Smooth muscle cell (in vitro differentiated cells): ENCODE measurements at regions not wholly inside any gene's neighbourhood (a gene's known extent, or its start where the extent isn't known, plus 50 kb on each side); places are given as distances from the start of the nearest gene placed in this dataset.

ENCODE experiments used
- DNase-seq: peaks from one replicate; lab custom pipeline; 2025; ENCODE audit not compliant: unreplicated experiment; lab: John Stamatoyannopoulos, UW
- H2AFZ ChIP-seq: fragments of 200-600 bp; sonication (generic); 2 replicates; pipeline ENCODE4 v1.6.0; 2016; ENCODE audit warnings: antibody characterized with exemption, low read depth, mild to moderate bottlenecking
- H3F3A ChIP-seq: fragments of 200-600 bp; sonication (generic); 2 replicates; pipeline ENCODE4 v1.6.0; 2017; ENCODE audit warnings: antibody characterized with exemption, low read depth
- H3K27ac ChIP-seq: fragments of 200-600 bp; sonication (generic); 2 replicates; pipeline ENCODE4 v1.5.1; 2016; ENCODE audit warnings: low read depth, mild to moderate bottlenecking
- H3K27me3 ChIP-seq: fragments of 200-600 bp; sonication (generic); 2 replicates; pipeline ENCODE4 v1.6.1; 2016; ENCODE audit warnings: low read depth, mild to moderate bottlenecking
- H3K36me3 ChIP-seq: fragments of 200-600 bp; sonication (generic); 2 replicates; pipeline ENCODE4 v1.5.1; 2016; ENCODE audit warnings: low read depth
- H3K4me1 ChIP-seq: fragments of 200-600 bp; sonication (generic); 2 replicates; pipeline ENCODE4 v1.5.1; 2016; ENCODE audit warnings: low read depth
- H3K4me2 ChIP-seq: fragments of 200-600 bp; sonication (generic); 2 replicates; pipeline ENCODE4 v1.6.0; 2016; ENCODE audit warnings: mild to moderate bottlenecking
- H3K4me3 ChIP-seq: fragments of 200-600 bp; sonication (generic); 2 replicates; pipeline ENCODE4 v1.5.1; 2016; ENCODE audit warnings: mild to moderate bottlenecking
- H3K79me2 ChIP-seq: fragments of 200-600 bp; sonication (generic); 2 replicates; pipeline ENCODE4 v1.6.0; 2016; ENCODE audit warnings: low read depth, mild to moderate bottlenecking
- H3K9ac ChIP-seq: fragments of 200-600 bp; sonication (generic); 2 replicates; pipeline ENCODE4 v1.6.0; 2016; ENCODE audit warnings: low read depth
- H3K9me3 ChIP-seq: fragments of 200-600 bp; sonication (generic); replicated peaks from 2 replicates; pipeline ENCODE4 v1.5.1; 2016; ENCODE audit warnings: low read depth
- H4K20me1 ChIP-seq: fragments of 200-600 bp; sonication (generic); 2 replicates; pipeline ENCODE4 v1.6.0; 2016; ENCODE audit warnings: low read depth
- CTCF ChIP-seq: fragments of 200-600 bp; sonication (generic); IDR thresholded peaks from 2 replicates; pipeline ENCODE4 v1.5.1; 2017; ENCODE audit warnings: borderline replicate concordance, mild to moderate bottlenecking, antibody characterized with exemption; ENCODE audit not compliant: insufficient read depth, poor library complexity, severe bottlenecking
- WGBS: methylation state at CpG from one replicate; pipeline ENCODE4 v1.1.7; 2016; ENCODE audit warnings: low lambda C conversion rate; 5-methylcytosine and 5-hydroxymethylcytosine counted together

GRCh38 chr2:225254363-225254762, 145.1 kb upstream of the NYAP2 start:
- Histone ChIP-seq H3K27ac (no peak overlapping the region), H3F3A (no peaks in the 10 kb centered on the region), H3K4me2 (no peak overlapping the region), H3K9me3 (no peaks in the 10 kb centered on the region), H3K27me3 (no peaks in the 10 kb centered on the region), H3K4me3 (no peak overlapping the region), H4K20me1 (no peaks in the 10 kb centered on the region), H3K36me3 (no peaks in the 10 kb centered on the region), H3K9ac (no peak overlapping the region), H3K79me2 (no peaks in the 10 kb centered on the region), H2AFZ (no peak overlapping the region), H3K4me1 (no peaks in the 10 kb centered on the region)
- WGBS: 83% methylated on average over 3 of the region's 3 CpGs
- no peak for TF ChIP-seq CTCF
- no peak for DNase-seq

GRCh38 chr2:225244933-225245332, 154.6 kb upstream of the NYAP2 start:
- no peaks in the 10 kb centered on the region for H3F3A ChIP-seq
- no peaks in the 10 kb centered on the region for H3K9me3 ChIP-seq
- no peaks in the 10 kb centered on the region for H3K27me3 ChIP-seq
- 63% methylated on average over 4 of the region's 4 CpGs for WGBS
- DNase-seq: no peak
- no peak for TF ChIP-seq CTCF
- no peaks in the 10 kb centered on the region for H3K36me3 ChIP-seq
- H3K27ac ChIP-seq: no peak overlapping the region
- no peak overlapping the region for H3K4me2 ChIP-seq
- no peak overlapping the region for H2AFZ ChIP-seq
- H3K9ac ChIP-seq: no peak overlapping the region
- no peaks in the 10 kb centered on the region for H4K20me1 ChIP-seq
- no peaks in the 10 kb centered on the region for H3K79me2 ChIP-seq
- H3K4me1 ChIP-seq: no peaks in the 10 kb centered on the region
- H3K4me3 ChIP-seq: no peak overlapping the region

- H3K27me3 ChIP-seq: no peaks in the 10 kb centered on the region
- 79% methylated on average over 4 of the region's 4 CpGs for WGBS
- H3K4me2 ChIP-seq: no peak overlapping the region
- H3K79me2 ChIP-seq: no peaks in the 10 kb centered on the region
- no peak overlapping the region for H3K4me3 ChIP-seq
- no peak overlapping the region for H3K9ac ChIP-seq
- no peaks in the 10 kb centered on the region for H3F3A ChIP-seq
- H2AFZ ChIP-seq: no peak overlapping the region
- no peaks in the 10 kb centered on the region for H4K20me1 ChIP-seq
- no peaks in the 10 kb centered on the region for H3K36me3 ChIP-seq
- no peak overlapping the region for H3K27ac ChIP-seq
- H3K4me1 ChIP-seq: no peaks in the 10 kb centered on the region
- no peaks in the 10 kb centered on the region for H3K9me3 ChIP-seq
- no peak for DNase-seq
- TF ChIP-seq CTCF: no peak
Measured at GRCh38 chr2:225236769-225237323, 162.7 kb upstream of the NYAP2 start.

GRCh38 chr2:225233234-225233633, 166.3 kb upstream of the NYAP2 start:
- Histone ChIP-seq H3K4me3 (no peak overlapping the region), H3K79me2 (no peaks in the 10 kb centered on the region), H3F3A (no peaks in the 10 kb centered on the region), H3K36me3 (no peaks in the 10 kb centered on the region), H2AFZ (no peak overlapping the region), H3K4me1 (no peaks in the 10 kb centered on the region), H3K4me2 (no peak overlapping the region), H3K9me3 (no peaks in the 10 kb centered on the region), H3K9ac (no peak overlapping the region), H3K27me3 (no peaks in the 10 kb centered on the region), H4K20me1 (no peaks in the 10 kb centered on the region), H3K27ac (no peak overlapping the region)
- DNase-seq: no peak
- WGBS: 79% methylated on average over 4 of the region's 4 CpGs
- TF ChIP-seq CTCF: no peak
